ENCODE measurements at regions not wholly inside any gene's neighbourhood (a gene's known extent, or its start where the extent isn't known, plus 50 kb on each side); places are given as distances from the start of the nearest gene placed in this dataset.

- intact Hi-C loops (cut with DNase I), result loop anchor here in 2 of 4 donors (10.0 kb wide), 2 partner anchors 189 to 199 kb away; no protein-coding TSS in a partner anchor
- no peaks in the 10 kb centered on the region for H3K27me3 ChIP-seq (ENCODE audit: control insufficient read depth, insufficient read depth)
- H3K9me3 ChIP-seq (ENCODE audit: control insufficient read depth, low read length), result no peaks in the 10 kb centered on the region
- no peak overlapping the region for H3K4me3 ChIP-seq (ENCODE audit: low read length)
- WGBS, result 54% methylated on average over 9 of the region's 9 CpGs
- H3K27ac ChIP-seq (ENCODE audit: low read length), result no peak overlapping the region
- DNase-seq, result no peak
- ATAC-seq, result no peak
- no peaks in the 10 kb centered on the region for H3K4me1 ChIP-seq (ENCODE audit: control insufficient read depth, insufficient read depth, low read length)
Measured at GRCh38 chr6:155523821-155524651, 68.4 kb upstream of the NOX3 start.

- DNase-seq (no peak), ATAC-seq (no peak)
- intact Hi-C loops (cut with DNase I), result loop anchor here in 2 of 4 donors (10.0 kb wide), 2 partner anchors 187 to 197 kb away; no protein-coding TSS in a partner anchor
- Histone ChIP-seq H3K27me3 (ENCODE audit: control insufficient read depth, insufficient read depth) (no peaks in the 10 kb centered on the region), H3K9me3 (ENCODE audit: control insufficient read depth, low read length) (no peaks in the 10 kb centered on the region), H3K27ac (ENCODE audit: low read length) (no peak overlapping the region), H3K4me1 (ENCODE audit: control insufficient read depth, insufficient read depth, low read length) (no peaks in the 10 kb centered on the region), H3K4me3 (ENCODE audit: low read length) (no peak overlapping the region)
Measured at GRCh38 chr6:155521719-155522118, 66.1 kb upstream of the NOX3 start.

- 72% methylated on average over 2 of the region's 2 CpGs for WGBS
- intact Hi-C loops (cut with DNase I), result loop anchor here in 2 of 4 donors (10.0 kb wide), 2 partner anchors 185 to 195 kb away; no protein-coding TSS in a partner anchor
- no peak overlapping the region for H3K4me3 ChIP-seq (ENCODE audit: low read length)
Measured at GRCh38 chr6:155520078-155520477, 64.4 kb upstream of the NOX3 start.

GRCh38 chr6:155519176-155519738, 63.6 kb upstream of the NOX3 start:
- no peak for ATAC-seq
- H3K27me3 ChIP-seq (ENCODE audit: control insufficient read depth, insufficient read depth), result no peaks in the 10 kb centered on the region
- intact Hi-C loops (cut with DNase I), result no loop called here
- H3K4me3 ChIP-seq (ENCODE audit: low read length), result no peak overlapping the region
- no peaks in the 10 kb centered on the region for H3K9me3 ChIP-seq (ENCODE audit: control insufficient read depth, low read length)
- H3K4me1 ChIP-seq (ENCODE audit: control insufficient read depth, insufficient read depth, low read length), result no peaks in the 10 kb centered on the region
- 44% methylated on average over 1 of the region's 1 CpG for WGBS
- H3K27ac ChIP-seq (ENCODE audit: low read length), result no peak overlapping the region
- DNase-seq, result no peak

More at GRCh38 chr6:155520078-155520477, 64.4 kb upstream of the NOX3 start:
- ATAC-seq, result no peak
- H3K27ac ChIP-seq (ENCODE audit: low read length), result no peak overlapping the region
- no peaks in the 10 kb centered on the region for H3K27me3 ChIP-seq (ENCODE audit: control insufficient read depth, insufficient read depth)
- DNase-seq, result no peak
- H3K4me1 ChIP-seq (ENCODE audit: control insufficient read depth, insufficient read depth, low read length), result no peaks in the 10 kb centered on the region
- H3K9me3 ChIP-seq (ENCODE audit: control insufficient read depth, low read length), result no peaks in the 10 kb centered on the region

GRCh38 chr6:155517294-155517693, 61.7 kb upstream of the NOX3 start:
- DNase-seq, result no peak
- Histone ChIP-seq H3K4me1 (ENCODE audit: control insufficient read depth, insufficient read depth, low read length) (no peaks in the 10 kb centered on the region), H3K4me3 (ENCODE audit: low read length) (no peak overlapping the region), H3K27me3 (ENCODE audit: control insufficient read depth, insufficient read depth) (no peaks in the 10 kb centered on the region), H3K9me3 (ENCODE audit: control insufficient read depth, low read length) (no peaks in the 10 kb centered on the region), H3K27ac (ENCODE audit: low read length) (no peak overlapping the region)
- WGBS, result 91% methylated on average over 8 of the region's 8 CpGs
- intact Hi-C loops (cut with DNase I), result no loop called here
- no peak for ATAC-seq

- no peak for DNase-seq
- ATAC-seq, result no peak
- Histone ChIP-seq H3K27me3 (ENCODE audit: control insufficient read depth, insufficient read depth) (no peaks in the 10 kb centered on the region), H3K4me1 (ENCODE audit: control insufficient read depth, insufficient read depth, low read length) (no peaks in the 10 kb centered on the region), H3K27ac (ENCODE audit: low read length) (no peak overlapping the region), H3K4me3 (ENCODE audit: low read length) (no peak overlapping the region), H3K9me3 (ENCODE audit: control insufficient read depth, low read length) (no peaks in the 10 kb centered on the region)
- 32% methylated on average over 1 of the region's 1 CpG for WGBS
- intact Hi-C loops (cut with DNase I), result no loop called here
Measured at GRCh38 chr6:155510879-155511278, 55.2 kb upstream of the NOX3 start.

GRCh38 chr6:155509743-155510475, 54.3 kb upstream of the NOX3 start:
- intact Hi-C loops (cut with DNase I), result no loop called here
- DNase-seq, result no peak
- Histone ChIP-seq H3K27me3 (ENCODE audit: control insufficient read depth, insufficient read depth) (no peaks in the 10 kb centered on the region), H3K4me1 (ENCODE audit: control insufficient read depth, insufficient read depth, low read length) (no peaks in the 10 kb centered on the region), H3K4me3 (ENCODE audit: low read length) (no peak overlapping the region), H3K27ac (ENCODE audit: low read length) (no peak overlapping the region), H3K9me3 (ENCODE audit: control insufficient read depth, low read length) (no peaks in the 10 kb centered on the region)
- ATAC-seq, result no peak
- WGBS, result 55% methylated on average over 2 of the region's 2 CpGs

GRCh38 chr6:155505608-155505989, 50.0 kb upstream of the NOX3 start:
- intact Hi-C loops (cut with DNase I), result no loop called here
- no peak for ATAC-seq
- no peak overlapping the region for H3K4me3 ChIP-seq (ENCODE audit: low read length)
- no peak overlapping the region for H3K27ac ChIP-seq (ENCODE audit: low read length)
- no peak for DNase-seq
- WGBS, result 37% methylated on average over 2 of the region's 2 CpGs
- H3K9me3 ChIP-seq (ENCODE audit: control insufficient read depth, low read length), result no peaks in the 10 kb centered on the region
- H3K4me1 ChIP-seq (ENCODE audit: control insufficient read depth, insufficient read depth, low read length), result no peaks in the 10 kb centered on the region
- no peaks in the 10 kb centered on the region for H3K27me3 ChIP-seq (ENCODE audit: control insufficient read depth, insufficient read depth)

Small RNA genes lying in the stretch of these regions (microRNA-seq; reads per million reads assigned to microRNA genes)
- 0 reads per million in 2 donors for gene MIR1202
